GM12873 (cell line): ENCODE measurements at regions not wholly inside any gene's neighbourhood (a gene's known extent, or its start where the extent isn't known, plus 50 kb on each side); places are given as distances from the start of the nearest gene placed in this dataset.

ENCODE experiments used
- CTCF ChIP-seq: IDR thresholded peaks from 2 replicates; pipeline ENCODE4 v1.5.1; 2012; ENCODE audit warnings: low read depth, mild to moderate bottlenecking, moderate library complexity, low read length, control low read depth; ENCODE audit not compliant: insufficient read depth; ENCODE audit errors: missing control alignments

GRCh38 chr5:23648656-23649055 lies 141.2 kb downstream of the PRDM9 start:
- no peak for TF ChIP-seq CTCF

GRCh38 chr5:23649594-23649993 lies 142.2 kb downstream of the PRDM9 start:
- TF ChIP-seq CTCF = no peak

- no peak for TF ChIP-seq CTCF
Observed at GRCh38 chr5:23655674-23656073, 148.3 kb downstream of the PRDM9 start.

- TF ChIP-seq CTCF = no peak
Observed at GRCh38 chr5:23675456-23675855, 168.0 kb downstream of the PRDM9 start.

GRCh38 chr5:23677996-23678395 lies 170.6 kb downstream of the PRDM9 start:
- TF ChIP-seq CTCF = no peak

GRCh38 chr5:23684103-23684502 lies 176.7 kb downstream of the PRDM9 start:
- TF ChIP-seq CTCF = no peak

- TF ChIP-seq CTCF = no peak
Observed at GRCh38 chr5:23703940-23704855, 196.8 kb downstream of the PRDM9 start.
